ENCODE measurements at regions not wholly inside any gene's neighbourhood (a gene's known extent, or its start where the extent isn't known, plus 50 kb on each side); places are given as distances from the start of the nearest gene placed in this dataset.
"Not testable (repeated sequence)": the region's sequence is repeated elsewhere in the genome, so short reads cannot be mapped to it uniquely, and the experiment has no call there.

DNA sequence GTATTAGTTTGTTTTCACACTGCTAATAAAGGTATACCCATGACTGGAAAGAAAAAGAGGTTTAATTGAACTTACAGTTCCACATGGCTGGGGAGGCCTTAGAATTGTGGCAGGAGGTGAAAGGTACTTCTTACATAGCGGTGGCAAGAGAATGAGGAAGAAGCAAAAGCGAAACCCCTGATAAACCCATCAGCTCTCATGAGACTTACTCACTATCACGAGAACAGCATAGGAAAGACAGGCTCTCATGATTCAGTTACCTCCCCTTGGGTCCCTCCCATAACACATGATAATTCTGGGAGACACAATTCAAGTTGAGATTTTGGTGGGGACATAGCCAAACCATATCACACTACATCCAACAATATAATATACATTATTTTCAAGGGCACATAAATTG, 145.7 kb upstream of the BARHL2 start:
- no peaks in the 10 kb centered on the region for H3K36me3 ChIP-seq (ENCODE audit: control insufficient read depth in 2 of 2, extremely low read depth in 1 of 2, insufficient read depth in 2 of 2, low read length in 2 of 2)
- H2AFZ ChIP-seq (ENCODE audit: low read depth, low read length) = no peak overlapping the region
- dilution Hi-C loops (cut with MboI; ENCODE audit: extremely low pct_ligation_motif_present, low sequenced_read_pairs) (no loop called here), intact Hi-C loops (cut with micrococcal nuclease) (no loop called here)
- peaks cover 0 to 6% of the 10 kb centered on the region in 2 experiments for H3K27me3 ChIP-seq (ENCODE audit: control insufficient read depth in 2 of 2, insufficient read depth in 2 of 2, low read length in 2 of 2)
- DNase-seq (ENCODE audit: low read depth, low spot score) (no peak), FAIRE-seq (no peak)
- H3K79me2 ChIP-seq (ENCODE audit: control insufficient read depth, insufficient read depth, low read length) = no peaks in the 10 kb centered on the region
- no peak overlapping the region for H3K4me2 ChIP-seq (ENCODE audit: insufficient read depth, low read length)
- POLR2A ChIA-PET = no interaction called here
- no peaks in the 10 kb centered on the region for H3K9me3 ChIP-seq (replicated peaks; ENCODE audit: control insufficient read depth, insufficient read depth, low read length)
- no peak overlapping the region for H3K27ac ChIP-seq (ENCODE audit: insufficient read depth, low read depth, low read length)
- H3K9me1 ChIP-seq (replicated peaks; ENCODE audit: control insufficient read depth, extremely low read depth, insufficient read depth, low read length) = no peaks in the 10 kb centered on the region
- no TSS peak for BruUV-seq (replicated peaks)
- no peaks in the 10 kb centered on the region for H4K20me1 ChIP-seq (replicated peaks; ENCODE audit: control insufficient read depth, extremely low read depth, insufficient read depth, low read length)
- no peak for TF ChIP-seq JUN (IDR thresholded peaks at IDR 0.05; ENCODE audit: borderline replicate concordance, insufficient read depth, insufficient read length, low read depth)
- no peak for TF ChIP-seq MYC (IDR thresholded peaks at IDR 0.05; ENCODE audit: low read depth, low read length)
- TF ChIP-seq, protein P1, sequence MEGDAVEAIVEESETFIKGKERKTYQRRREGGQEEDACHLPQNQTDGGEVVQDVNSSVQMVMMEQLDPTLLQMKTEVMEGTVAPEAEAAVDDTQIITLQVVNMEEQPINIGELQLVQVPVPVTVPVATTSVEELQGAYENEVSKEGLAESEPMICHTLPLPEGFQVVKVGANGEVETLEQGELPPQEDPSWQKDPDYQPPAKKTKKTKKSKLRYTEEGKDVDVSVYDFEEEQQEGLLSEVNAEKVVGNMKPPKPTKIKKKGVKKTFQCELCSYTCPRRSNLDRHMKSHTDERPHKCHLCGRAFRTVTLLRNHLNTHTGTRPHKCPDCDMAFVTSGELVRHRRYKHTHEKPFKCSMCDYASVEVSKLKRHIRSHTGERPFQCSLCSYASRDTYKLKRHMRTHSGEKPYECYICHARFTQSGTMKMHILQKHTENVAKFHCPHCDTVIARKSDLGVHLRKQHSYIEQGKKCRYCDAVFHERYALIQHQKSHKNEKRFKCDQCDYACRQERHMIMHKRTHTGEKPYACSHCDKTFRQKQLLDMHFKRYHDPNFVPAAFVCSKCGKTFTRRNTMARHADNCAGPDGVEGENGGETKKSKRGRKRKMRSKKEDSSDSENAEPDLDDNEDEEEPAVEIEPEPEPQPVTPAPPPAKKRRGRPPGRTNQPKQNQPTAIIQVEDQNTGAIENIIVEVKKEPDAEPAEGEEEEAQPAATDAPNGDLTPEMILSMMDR (IDR thresholded peaks at IDR 0.05; ENCODE audit: extremely low read depth in 1 of 2, insufficient read depth in 1 of 2, low read depth in 1 of 2, low read length in 2 of 2) = no peak
- TF ChIP-seq FOS (IDR thresholded peaks at IDR 0.05; ENCODE audit: borderline replicate concordance, insufficient read depth, low read length) = no peak
- TF ChIP-seq POLR2AphosphoS5 (IDR thresholded peaks at IDR 0.05; ENCODE audit: insufficient read depth, low read depth, low read length) = no peak
- no peak for TF ChIP-seq GATA2 (IDR thresholded peaks at IDR 0.05; ENCODE audit: insufficient read depth, insufficient read length, low read depth, low read length)
- TF ChIP-seq EZH2 (IDR thresholded peaks at IDR 0.05; ENCODE audit: borderline replicate concordance, low read depth, low read length, severe bottlenecking) = no peak
- H3K9ac ChIP-seq (replicated peaks; ENCODE audit: extremely low read depth, insufficient read depth, low read length) = no peak overlapping the region
- no peaks in the 10 kb centered on the region for H3K4me1 ChIP-seq (ENCODE audit: control insufficient read depth, extremely low read depth, insufficient read depth, low read length)
- CTCF ChIA-PET = no interaction called here
- H3K4me3 ChIP-seq (replicated peaks in 1 of 3; ENCODE audit: insufficient read depth in 1 of 3, low read depth in 1 of 3, low read length in 3 of 3) = no peak overlapping the region

DNA sequence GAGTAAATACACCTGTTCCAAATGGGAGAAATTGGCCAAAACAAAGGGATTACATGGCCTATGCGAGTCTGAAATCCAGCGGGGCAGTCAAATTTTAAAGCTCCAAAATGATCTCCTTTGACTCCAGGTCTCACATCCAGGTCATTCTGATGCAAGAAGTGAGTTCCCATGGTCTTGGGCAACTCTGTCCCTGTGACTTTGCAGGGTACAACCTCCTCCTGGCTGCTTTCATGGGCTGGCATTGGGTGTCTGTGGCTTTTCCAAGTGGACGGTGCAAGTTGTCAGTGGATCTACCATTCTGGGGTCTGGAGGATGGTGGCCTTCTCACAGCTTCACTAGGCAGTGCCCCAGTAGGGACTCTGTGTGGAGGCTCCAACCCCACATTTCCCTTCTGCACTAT, 144.3 kb upstream of the BARHL2 start:
- CTCF ChIA-PET; FAIRE-seq; H4K20me1 ChIP-seq (replicated peaks; ENCODE audit: control insufficient read depth, extremely low read depth, insufficient read depth, low read length); BruUV-seq (replicated peaks); H3K9me1 ChIP-seq (replicated peaks; ENCODE audit: control insufficient read depth, extremely low read depth, insufficient read depth, low read length); H3K9me3 ChIP-seq (replicated peaks; ENCODE audit: control insufficient read depth, insufficient read depth, low read length); H3K27me3 ChIP-seq (ENCODE audit: control insufficient read depth in 2 of 2, insufficient read depth in 2 of 2, low read length in 2 of 2); dilution Hi-C loops (cut with MboI; ENCODE audit: extremely low pct_ligation_motif_present, low sequenced_read_pairs); intact Hi-C loops (cut with micrococcal nuclease); H3K27ac ChIP-seq (ENCODE audit: insufficient read depth, low read depth, low read length); H2AFZ ChIP-seq (ENCODE audit: low read depth, low read length); H3K79me2 ChIP-seq (ENCODE audit: control insufficient read depth, insufficient read depth, low read length); H3K36me3 ChIP-seq (ENCODE audit: control insufficient read depth in 2 of 2, extremely low read depth in 1 of 2, insufficient read depth in 2 of 2, low read length in 2 of 2); POLR2A ChIA-PET; H3K9ac ChIP-seq (replicated peaks; ENCODE audit: extremely low read depth, insufficient read depth, low read length); H3K4me1 ChIP-seq (ENCODE audit: control insufficient read depth, extremely low read depth, insufficient read depth, low read length); H3K4me2 ChIP-seq (ENCODE audit: insufficient read depth, low read length); DNase-seq (ENCODE audit: low read depth, low spot score); H3K4me3 ChIP-seq (replicated peaks in 1 of 3; ENCODE audit: insufficient read depth in 1 of 3, low read depth in 1 of 3, low read length in 3 of 3): not testable (repeated sequence)
